ENCODE measurements at regions not wholly inside any gene's neighbourhood (a gene's known extent, or its start where the extent isn't known, plus 50 kb on each side); places are given as distances from the start of the nearest gene placed in this dataset.

DNA sequence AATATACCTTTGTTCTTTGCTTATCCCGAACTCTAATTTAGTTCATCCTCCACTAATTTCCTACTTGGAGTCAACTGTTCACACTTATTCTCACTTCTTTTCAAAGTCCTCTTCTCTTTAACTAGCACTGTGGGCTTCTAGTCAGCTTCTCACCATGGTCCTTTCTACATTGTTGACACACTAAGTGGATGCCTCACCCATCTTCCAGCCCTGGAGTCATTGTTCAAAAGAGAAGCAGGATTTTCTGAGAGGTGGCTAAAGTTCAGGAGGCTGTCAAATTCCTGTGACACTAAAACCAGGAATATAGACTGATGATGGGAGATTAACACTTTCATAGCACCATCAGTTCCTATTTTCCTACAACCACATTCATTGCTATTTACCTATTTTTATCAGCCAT is 99.3 kb downstream of the PHLDA1 start:
- TF ChIP-seq, protein P1, sequence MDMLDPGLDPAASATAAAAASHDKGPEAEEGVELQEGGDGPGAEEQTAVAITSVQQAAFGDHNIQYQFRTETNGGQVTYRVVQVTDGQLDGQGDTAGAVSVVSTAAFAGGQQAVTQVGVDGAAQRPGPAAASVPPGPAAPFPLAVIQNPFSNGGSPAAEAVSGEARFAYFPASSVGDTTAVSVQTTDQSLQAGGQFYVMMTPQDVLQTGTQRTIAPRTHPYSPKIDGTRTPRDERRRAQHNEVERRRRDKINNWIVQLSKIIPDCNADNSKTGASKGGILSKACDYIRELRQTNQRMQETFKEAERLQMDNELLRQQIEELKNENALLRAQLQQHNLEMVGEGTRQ (IDR thresholded peaks at IDR 0.05; ENCODE audit: low read depth, low read length): no peak
- TF ChIP-seq CHD1 (IDR thresholded peaks at IDR 0.05; ENCODE audit: low read depth, low read length) (no peak), MXI1 (IDR thresholded peaks at IDR 0.05; ENCODE audit: borderline replicate concordance, low read depth, low read length) (no peak), POLR2A (IDR thresholded peaks at IDR 0.05; ENCODE audit: low read depth, low read length) (no peak)
- TF ChIP-seq, protein P2, sequence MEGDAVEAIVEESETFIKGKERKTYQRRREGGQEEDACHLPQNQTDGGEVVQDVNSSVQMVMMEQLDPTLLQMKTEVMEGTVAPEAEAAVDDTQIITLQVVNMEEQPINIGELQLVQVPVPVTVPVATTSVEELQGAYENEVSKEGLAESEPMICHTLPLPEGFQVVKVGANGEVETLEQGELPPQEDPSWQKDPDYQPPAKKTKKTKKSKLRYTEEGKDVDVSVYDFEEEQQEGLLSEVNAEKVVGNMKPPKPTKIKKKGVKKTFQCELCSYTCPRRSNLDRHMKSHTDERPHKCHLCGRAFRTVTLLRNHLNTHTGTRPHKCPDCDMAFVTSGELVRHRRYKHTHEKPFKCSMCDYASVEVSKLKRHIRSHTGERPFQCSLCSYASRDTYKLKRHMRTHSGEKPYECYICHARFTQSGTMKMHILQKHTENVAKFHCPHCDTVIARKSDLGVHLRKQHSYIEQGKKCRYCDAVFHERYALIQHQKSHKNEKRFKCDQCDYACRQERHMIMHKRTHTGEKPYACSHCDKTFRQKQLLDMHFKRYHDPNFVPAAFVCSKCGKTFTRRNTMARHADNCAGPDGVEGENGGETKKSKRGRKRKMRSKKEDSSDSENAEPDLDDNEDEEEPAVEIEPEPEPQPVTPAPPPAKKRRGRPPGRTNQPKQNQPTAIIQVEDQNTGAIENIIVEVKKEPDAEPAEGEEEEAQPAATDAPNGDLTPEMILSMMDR (conservative IDR thresholded peaks at IDR 0.05; ENCODE audit: low read depth, low read length): no peak
